ENCODE measurements at regions not wholly inside any gene's neighbourhood (a gene's known extent, or its start where the extent isn't known, plus 50 kb on each side); places are given as distances from the start of the nearest gene placed in this dataset.

- TF ChIP-seq CTCF (conservative IDR thresholded peaks at IDR 0.05 in 1 of 2, IDR thresholded peaks at IDR 0.05 in 1 of 2; ENCODE audit: low read depth in 1 of 2, low read length in 2 of 2) (no peak), EZH2 (IDR thresholded peaks at IDR 0.05; ENCODE audit: low read length, missing control alignments) (no peak)
Measured at GRCh38 chr14:104344818-104345620, 206.6 kb downstream of the KIF26A start.
